K562 (cell line): ENCODE measurements at regions not wholly inside any gene's neighbourhood (a gene's known extent, or its start where the extent isn't known, plus 50 kb on each side); places are given as distances from the start of the nearest gene placed in this dataset.

Experiments used
- ATAC-seq: fragments of 200-7000 bp; cut with Tn5 transposase; 3 replicates; pipeline ENCODE4 v1.9.1; 2020; ENCODE audit warnings: moderate library complexity
- BruUV-seq: library from RNA; stranded (reverse); fragments of 400-500 nt; replicated peaks from 2 replicates; lab custom pipeline; 2021; lab: Mats Ljungman, UMichigan
- CTCF ChIA-PET: fragments of 300-600 bp; formaldehyde crosslinking; extraction: SDS; loops from one replicate; lab custom pipeline; 2021; ENCODE audit warnings: low intra/inter-chr PET ratio; lab: Yijun Ruan, JAX
- POLR2A ChIA-PET: fragments of 300-600, 350-650 bp; sonication (Branson Sonifier 250); formaldehyde crosslinking; extraction: SDS; loops from one replicate; lab custom pipeline; 2021; ENCODE audit warnings: antibody characterized with exemption, inconsistent platforms; lab: Yijun Ruan, JAX
- DNase-seq, 4 experiments: peaks; one replicate each; pipeline versions ENCODE4 v3.0.0 to v3.0.0-alpha.2; 2011 to 2018; ENCODE audit warnings: low spot score in 3 of 4, mixed read lengths in 3 of 4; ENCODE audit errors: extremely low read depth in 1 of 4
- FAIRE-seq: peaks from 2 replicates; lab custom pipeline; 2011; peaks lifted over from hg19 to GRCh38; lab: Jason Lieb, UNC
- H2AFZ ChIP-seq: 2 replicates; pipeline ENCODE4 v1.6.0; 2011; ENCODE audit warnings: low read depth, low read length, control low read depth, inconsistent platforms
- H3K27ac ChIP-seq: fragments of 200-600 bp; 3 replicates; pipeline ENCODE4 v1.8.0; 2011; ENCODE audit warnings: low read depth, mild to moderate bottlenecking, control low read depth, inconsistent platforms, low read length, moderate library complexity, mixed read lengths; ENCODE audit errors: extremely low read depth
- H3K27me3 ChIP-seq, 2 experiments: fragments of 300-600 bp in 1 of 2; 2 replicates in 1 of 2; 3 replicates in 1 of 2; pipeline versions ENCODE4 v1.6.0 to v1.8.0; 2011; ENCODE audit warnings: inconsistent platforms in 2 of 2, low read length in 2 of 2, mild to moderate bottlenecking in 1 of 2, mixed read lengths in 1 of 2, moderate library complexity in 1 of 2; ENCODE audit not compliant: control insufficient read depth in 2 of 2, insufficient read depth in 2 of 2
- H3K36me3 ChIP-seq: fragments of 300-600 bp; 3 replicates; pipeline ENCODE4 v1.8.0; 2011; ENCODE audit warnings: mild to moderate bottlenecking, low read length, inconsistent platforms; ENCODE audit not compliant: control insufficient read depth, insufficient read depth
- H3K4me1 ChIP-seq, 2 experiments: fragments of 200-600 bp in 1 of 2; replicated peaks in 1 of 2; 2 replicates in 1 of 2; 3 replicates in 1 of 2; pipeline versions ENCODE4 v1.5.1 to v1.8.0; 2011; ENCODE audit warnings: inconsistent platforms in 2 of 2, low read length in 2 of 2, mild to moderate bottlenecking in 1 of 2, mixed read lengths in 1 of 2, moderate library complexity in 1 of 2; ENCODE audit not compliant: control insufficient read depth in 2 of 2, insufficient read depth in 2 of 2
- H3K4me2 ChIP-seq: 2 replicates; pipeline ENCODE4 v1.6.1; 2011; ENCODE audit warnings: low read length, control low read depth, inconsistent platforms, mixed read lengths; ENCODE audit not compliant: insufficient read depth
- H3K4me3 ChIP-seq: fragments of 200-600 bp; sonication (generic), shearing (Covaris generic); 2 replicates; pipeline ENCODE4 v1.5.1; 2016; ENCODE audit warnings: control low read depth, inconsistent platforms
- H3K79me2 ChIP-seq: fragments of 200-600 bp; 3 replicates; pipeline ENCODE4 v1.8.0; 2011; ENCODE audit warnings: low read length, inconsistent platforms; ENCODE audit not compliant: control insufficient read depth, insufficient read depth
- H3K9ac ChIP-seq, 2 experiments: 2 replicates each; pipeline versions ENCODE4 v1.6.0 to v1.6.1; 2011; ENCODE audit warnings: low read depth in 2 of 2, low read length in 2 of 2, control low read depth in 1 of 2, inconsistent platforms in 1 of 2, mild to moderate bottlenecking in 1 of 2, mixed read lengths in 1 of 2; ENCODE audit not compliant: insufficient read depth in 1 of 2
- H3K9me1 ChIP-seq: one replicate; pipeline ENCODE4 v1.6.0; 2011; ENCODE audit warnings: inconsistent platforms, mild to moderate bottlenecking, low read length, moderate library complexity; ENCODE audit not compliant: control insufficient read depth, insufficient read depth
- H3K9me3 ChIP-seq: replicated peaks from 2 replicates; pipeline ENCODE4 v1.5.1; 2011; ENCODE audit warnings: low read depth, low read length, inconsistent platforms; ENCODE audit not compliant: control insufficient read depth, insufficient read depth
- H4K20me1 ChIP-seq: replicated peaks from 2 replicates; pipeline ENCODE4 v1.6.1; 2011; ENCODE audit warnings: low read length, inconsistent platforms, mixed read lengths; ENCODE audit not compliant: control insufficient read depth, insufficient read depth
- BACH1 ChIP-seq: fragments of 200-800 bp; sonication (Bioruptor generic); IDR thresholded peaks from 2 replicates; pipeline ENCODE4 v1.6.1; 2016; ENCODE audit warnings: missing genetic modification characterization, missing compliant biosample characterization
- DNMT1 ChIP-seq: fragments of 450-650 bp; IDR thresholded peaks from 2 replicates; pipeline ENCODE4 v1.6.1; 2016; ENCODE audit warnings: antibody characterized with exemption, mild to moderate bottlenecking
- HDAC1 ChIP-seq, 2 experiments: fragments of 450-650 bp; IDR thresholded peaks; 2 replicates each; pipeline ENCODE4 v1.6.1; 2016 to 2017; ENCODE audit warnings: inconsistent platforms in 1 of 2, mild to moderate bottlenecking in 1 of 2, moderate library complexity in 1 of 2
- NCOR1 ChIP-seq: fragments of 450-650 bp; IDR thresholded peaks from 2 replicates; pipeline ENCODE4 v1.6.1; 2016; ENCODE audit warnings: mild to moderate bottlenecking, moderate library complexity
- NEUROD1 ChIP-seq: fragments of 150-350 bp; IDR thresholded peaks from 2 replicates; pipeline ENCODE4 v1.6.1; 2014; ENCODE audit warnings: borderline replicate concordance, low read length, low read depth; ENCODE audit not compliant: partially characterized antibody
- ZNF140 ChIP-seq: fragments of 250-450 bp; sonication (Bioruptor Pico); IDR thresholded peaks from 2 replicates; pipeline ENCODE4 v1.8.0; 2021; ENCODE audit warnings: moderate library complexity, mild to moderate bottlenecking, inconsistent platforms
- ZNF224 ChIP-seq: sonication (generic); formaldehyde crosslinking; IDR thresholded peaks from 2 replicates; pipeline ENCODE4 v1.8.0; 2022; ENCODE audit warnings: mild to moderate bottlenecking, missing genetic modification reagents
- ZNF444 ChIP-seq: fragments of 250-450 bp; sonication (Bioruptor Pico); IDR thresholded peaks from 2 replicates; pipeline ENCODE4 v1.4.0; 2020; ENCODE audit warnings: mild to moderate bottlenecking, moderate library complexity
- ZNF79 ChIP-seq: fragments of 250-450 bp; sonication (Bioruptor Pico); IDR thresholded peaks from 2 replicates; pipeline ENCODE4 v1.4.0; 2020; ENCODE audit warnings: low read depth, mild to moderate bottlenecking, moderate library complexity
- WGBS: fragments of 100-300 bp; shearing (Covaris generic); methylation state at CpG from one replicate; pipeline ENCODE4 v1.1.6; 2016; ENCODE audit warnings: low coverage, mixed read lengths; ENCODE audit not compliant: insufficient coverage; ENCODE audit errors: missing lambda C conversion rate; 5-methylcytosine and 5-hydroxymethylcytosine counted together
- in situ Hi-C: fragments of 300-500 bp; cut with MboI; formaldehyde crosslinking; loops from 4 replicates; pipeline ENCODE4 v1.15.0; 2018; ENCODE audit warnings: inconsistent platforms, mixed read lengths
- intact Hi-C: fragments of 100-400 bp; cut with micrococcal nuclease; formaldehyde crosslinking; loops from 2 replicates; pipeline ENCODE4 v1.14.2; 2022
- TF ChIP-seq, protein P1 (sequence below), 2 experiments: fragments of 450-650 bp in 1 of 2; sonication (generic) in 1 of 2; formaldehyde crosslinking in 1 of 2; IDR thresholded peaks; 2 replicates each; pipeline versions ENCODE4 v1.7.1 to v1.9.0; 2016 to 2022; ENCODE audit warnings: inconsistent platforms in 1 of 2, mild to moderate bottlenecking in 1 of 2, missing genetic modification reagents in 1 of 2
- TF ChIP-seq, protein P2 (sequence below): fragments of 450-650 bp; IDR thresholded peaks from 2 replicates; pipeline ENCODE4 v1.6.1; 2018; ENCODE audit not compliant: partially characterized antibody

DNA sequence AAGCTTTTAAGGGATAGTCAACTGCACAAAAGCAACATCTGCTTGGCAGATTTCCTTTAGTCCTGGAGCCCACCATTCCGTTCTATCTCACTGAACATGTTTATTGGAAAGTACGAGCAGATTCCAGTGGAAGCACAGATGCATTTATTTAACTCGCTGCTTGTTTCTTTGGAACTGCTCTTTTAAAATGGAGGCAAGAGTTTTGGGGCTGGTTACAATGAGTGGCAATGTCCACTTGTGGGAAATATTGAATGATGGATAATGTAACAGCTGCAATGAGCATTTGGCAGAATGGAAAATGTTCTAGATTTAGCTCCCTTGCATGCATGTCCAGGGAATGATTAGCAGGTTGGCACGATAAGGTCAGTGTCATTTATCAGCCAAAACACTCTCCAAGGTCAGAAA lies 163.0 kb downstream of the ATP23 start:
- Histone ChIP-seq H3K4me2 (no peak overlapping the region), H4K20me1 (no peaks in the 10 kb centered on the region), H3K36me3 (no peaks in the 10 kb centered on the region), H3K9me3 (no peaks in the 10 kb centered on the region), H3K79me2 (no peaks in the 10 kb centered on the region), H3K27ac (no peak overlapping the region), H3K9me1 (no peaks in the 10 kb centered on the region), H3K9ac (no peak overlapping the region), H3K4me1 (no peaks in the 10 kb centered on the region), H3K27me3 (no peaks in the 10 kb centered on the region), H2AFZ (no peak overlapping the region), H3K4me3 (no peak overlapping the region)
- BruUV-seq, result no TSS peak
- ChIA-PET POLR2A (no interaction called here), CTCF (no interaction called here)
- intact Hi-C loops, result no loop called here
- in situ Hi-C loops, result no loop called here
- WGBS, result 0% methylated on average over 4 of the region's 4 CpGs
- no peak for DNase-seq
- no peak for FAIRE-seq
- no peak for ATAC-seq
- TF ChIP-seq ZNF444 (CRISPR knock-in tag) (no peak), BACH1 (tag) (no peak), ZNF79 (no peak), NCOR1 (no peak), ZNF224 (CRISPR knock-in tag) (no peak), ZNF140 (CRISPR knock-in tag) (no peak), HDAC1 (IDR thresholded peaks at IDR 0.05) (no peak), DNMT1 (no peak), NEUROD1 (no peak)
- TF ChIP-seq, protein P1, sequence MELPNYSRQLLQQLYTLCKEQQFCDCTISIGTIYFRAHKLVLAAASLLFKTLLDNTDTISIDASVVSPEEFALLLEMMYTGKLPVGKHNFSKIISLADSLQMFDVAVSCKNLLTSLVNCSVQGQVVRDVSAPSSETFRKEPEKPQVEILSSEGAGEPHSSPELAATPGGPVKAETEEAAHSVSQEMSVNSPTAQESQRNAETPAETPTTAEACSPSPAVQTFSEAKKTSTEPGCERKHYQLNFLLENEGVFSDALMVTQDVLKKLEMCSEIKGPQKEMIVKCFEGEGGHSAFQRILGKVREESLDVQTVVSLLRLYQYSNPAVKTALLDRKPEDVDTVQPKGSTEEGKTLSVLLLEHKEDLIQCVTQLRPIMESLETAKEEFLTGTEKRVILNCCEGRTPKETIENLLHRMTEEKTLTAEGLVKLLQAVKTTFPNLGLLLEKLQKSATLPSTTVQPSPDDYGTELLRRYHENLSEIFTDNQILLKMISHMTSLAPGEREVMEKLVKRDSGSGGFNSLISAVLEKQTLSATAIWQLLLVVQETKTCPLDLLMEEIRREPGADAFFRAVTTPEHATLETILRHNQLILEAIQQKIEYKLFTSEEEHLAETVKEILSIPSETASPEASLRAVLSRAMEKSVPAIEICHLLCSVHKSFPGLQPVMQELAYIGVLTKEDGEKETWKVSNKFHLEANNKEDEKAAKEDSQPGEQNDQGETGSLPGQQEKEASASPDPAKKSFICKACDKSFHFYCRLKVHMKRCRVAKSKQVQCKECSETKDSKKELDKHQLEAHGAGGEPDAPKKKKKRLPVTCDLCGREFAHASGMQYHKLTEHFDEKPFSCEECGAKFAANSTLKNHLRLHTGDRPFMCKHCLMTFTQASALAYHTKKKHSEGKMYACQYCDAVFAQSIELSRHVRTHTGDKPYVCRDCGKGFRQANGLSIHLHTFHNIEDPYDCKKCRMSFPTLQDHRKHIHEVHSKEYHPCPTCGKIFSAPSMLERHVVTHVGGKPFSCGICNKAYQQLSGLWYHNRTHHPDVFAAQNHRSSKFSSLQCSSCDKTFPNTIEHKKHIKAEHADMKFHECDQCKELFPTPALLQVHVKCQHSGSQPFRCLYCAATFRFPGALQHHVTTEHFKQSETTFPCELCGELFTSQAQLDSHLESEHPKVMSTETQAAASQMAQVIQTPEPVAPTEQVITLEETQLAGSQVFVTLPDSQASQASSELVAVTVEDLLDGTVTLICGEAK (IDR thresholded peaks at IDR 0.05), result no peak
- TF ChIP-seq, protein P1 (CRISPR knock-in tag; IDR thresholded peaks at IDR 0.05), result no peak
- TF ChIP-seq, protein P2, sequence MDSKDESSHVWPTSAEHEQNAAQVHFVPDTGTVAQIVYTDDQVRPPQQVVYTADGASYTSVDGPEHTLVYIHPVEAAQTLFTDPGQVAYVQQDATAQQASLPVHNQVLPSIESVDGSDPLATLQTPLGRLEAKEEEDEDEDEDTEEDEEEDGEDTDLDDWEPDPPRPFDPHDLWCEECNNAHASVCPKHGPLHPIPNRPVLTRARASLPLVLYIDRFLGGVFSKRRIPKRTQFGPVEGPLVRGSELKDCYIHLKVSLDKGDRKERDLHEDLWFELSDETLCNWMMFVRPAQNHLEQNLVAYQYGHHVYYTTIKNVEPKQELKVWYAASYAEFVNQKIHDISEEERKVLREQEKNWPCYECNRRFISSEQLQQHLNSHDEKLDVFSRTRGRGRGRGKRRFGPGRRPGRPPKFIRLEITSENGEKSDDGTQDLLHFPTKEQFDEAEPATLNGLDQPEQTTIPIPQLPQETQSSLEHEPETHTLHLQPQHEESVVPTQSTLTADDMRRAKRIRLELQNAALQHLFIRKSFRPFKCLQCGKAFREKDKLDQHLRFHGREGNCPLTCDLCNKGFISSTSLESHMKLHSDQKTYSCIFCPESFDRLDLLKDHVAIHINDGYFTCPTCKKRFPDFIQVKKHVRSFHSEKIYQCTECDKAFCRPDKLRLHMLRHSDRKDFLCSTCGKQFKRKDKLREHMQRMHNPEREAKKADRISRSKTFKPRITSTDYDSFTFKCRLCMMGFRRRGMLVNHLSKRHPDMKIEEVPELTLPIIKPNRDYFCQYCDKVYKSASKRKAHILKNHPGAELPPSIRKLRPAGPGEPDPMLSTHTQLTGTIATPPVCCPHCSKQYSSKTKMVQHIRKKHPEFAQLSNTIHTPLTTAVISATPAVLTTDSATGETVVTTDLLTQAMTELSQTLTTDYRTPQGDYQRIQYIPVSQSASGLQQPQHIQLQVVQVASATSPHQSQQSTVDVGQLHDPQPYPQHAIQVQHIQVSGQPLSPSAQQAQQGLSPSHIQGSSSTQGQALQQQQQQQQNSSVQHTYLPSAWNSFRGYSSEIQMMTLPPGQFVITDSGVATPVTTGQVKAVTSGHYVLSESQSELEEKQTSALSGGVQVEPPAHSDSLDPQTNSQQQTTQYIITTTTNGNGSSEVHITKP, result no peak
